ENCODE measurements at regions not wholly inside any gene's neighbourhood (a gene's known extent, or its start where the extent isn't known, plus 50 kb on each side); places are given as distances from the start of the nearest gene placed in this dataset.

DNA sequence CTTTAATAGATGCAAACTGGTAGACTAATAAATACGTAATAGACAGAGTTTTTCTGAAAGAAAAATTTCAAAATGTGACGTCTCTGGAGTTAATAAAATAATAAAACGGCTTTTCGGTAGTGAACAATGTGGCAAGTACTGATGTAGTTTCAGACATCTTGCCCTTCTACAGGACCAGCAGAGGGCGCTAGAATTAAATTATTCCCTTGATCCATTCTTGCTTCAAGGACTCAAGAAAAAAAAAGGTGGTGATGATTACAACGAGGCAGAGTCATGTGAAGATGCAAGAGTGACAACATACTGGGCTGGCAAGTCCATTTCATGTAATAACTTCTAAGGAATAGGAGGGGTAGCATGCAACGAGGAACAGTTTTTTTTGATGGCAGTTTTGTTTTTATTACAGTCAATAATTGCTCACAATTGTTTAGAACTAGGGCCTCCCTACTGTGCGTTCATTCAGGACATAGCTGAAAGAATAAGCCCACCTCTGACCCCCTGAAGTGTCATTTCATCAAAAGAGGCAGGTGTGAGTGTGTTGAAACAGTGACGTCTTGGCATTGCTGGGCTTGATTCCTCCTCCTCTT, 101.0 kb upstream of the GZMB start:
- Histone ChIP-seq H3F3A (ENCODE audit: insufficient read depth) (no peaks in the 10 kb centered on the region), H2AFZ (ENCODE audit: low read depth, low read length, severe bottlenecking) (no peak overlapping the region), H4K20me1 (ENCODE audit: low read depth, low read length) (no peaks in the 10 kb centered on the region), H3K9me2 (replicated peaks; ENCODE audit: insufficient read depth, low read length) (no peaks in the 10 kb centered on the region), H3K36me3 (ENCODE audit: low read length) (no peaks in the 10 kb centered on the region), H3K4me2 (ENCODE audit: low read depth, low read length, poor library complexity, severe bottlenecking) (no peak overlapping the region), H3K27me3 (ENCODE audit: low read length) (no peaks in the 10 kb centered on the region), H3K27ac (ENCODE audit: low read depth, low read length) (no peak overlapping the region), H3K9ac (ENCODE audit: low read length) (no peak overlapping the region), H3K4me3 (ENCODE audit: insufficient read depth, low read length, poor library complexity, severe bottlenecking) (no peak overlapping the region), H3K9me3 (ENCODE audit: insufficient read depth, low read length) (no peaks in the 10 kb centered on the region), H3K79me2 (ENCODE audit: insufficient read depth, low read length) (no peaks in the 10 kb centered on the region)
- no peak for TF ChIP-seq EZH2phosphoT487 (conservative IDR thresholded peaks at IDR 0.05; ENCODE audit: low read length)
- TF ChIP-seq, protein P1, sequence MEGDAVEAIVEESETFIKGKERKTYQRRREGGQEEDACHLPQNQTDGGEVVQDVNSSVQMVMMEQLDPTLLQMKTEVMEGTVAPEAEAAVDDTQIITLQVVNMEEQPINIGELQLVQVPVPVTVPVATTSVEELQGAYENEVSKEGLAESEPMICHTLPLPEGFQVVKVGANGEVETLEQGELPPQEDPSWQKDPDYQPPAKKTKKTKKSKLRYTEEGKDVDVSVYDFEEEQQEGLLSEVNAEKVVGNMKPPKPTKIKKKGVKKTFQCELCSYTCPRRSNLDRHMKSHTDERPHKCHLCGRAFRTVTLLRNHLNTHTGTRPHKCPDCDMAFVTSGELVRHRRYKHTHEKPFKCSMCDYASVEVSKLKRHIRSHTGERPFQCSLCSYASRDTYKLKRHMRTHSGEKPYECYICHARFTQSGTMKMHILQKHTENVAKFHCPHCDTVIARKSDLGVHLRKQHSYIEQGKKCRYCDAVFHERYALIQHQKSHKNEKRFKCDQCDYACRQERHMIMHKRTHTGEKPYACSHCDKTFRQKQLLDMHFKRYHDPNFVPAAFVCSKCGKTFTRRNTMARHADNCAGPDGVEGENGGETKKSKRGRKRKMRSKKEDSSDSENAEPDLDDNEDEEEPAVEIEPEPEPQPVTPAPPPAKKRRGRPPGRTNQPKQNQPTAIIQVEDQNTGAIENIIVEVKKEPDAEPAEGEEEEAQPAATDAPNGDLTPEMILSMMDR (IDR thresholded peaks at IDR 0.05; ENCODE audit: insufficient read depth, low read length, poor library complexity, severe bottlenecking), result peak; percentile 81

DNA sequence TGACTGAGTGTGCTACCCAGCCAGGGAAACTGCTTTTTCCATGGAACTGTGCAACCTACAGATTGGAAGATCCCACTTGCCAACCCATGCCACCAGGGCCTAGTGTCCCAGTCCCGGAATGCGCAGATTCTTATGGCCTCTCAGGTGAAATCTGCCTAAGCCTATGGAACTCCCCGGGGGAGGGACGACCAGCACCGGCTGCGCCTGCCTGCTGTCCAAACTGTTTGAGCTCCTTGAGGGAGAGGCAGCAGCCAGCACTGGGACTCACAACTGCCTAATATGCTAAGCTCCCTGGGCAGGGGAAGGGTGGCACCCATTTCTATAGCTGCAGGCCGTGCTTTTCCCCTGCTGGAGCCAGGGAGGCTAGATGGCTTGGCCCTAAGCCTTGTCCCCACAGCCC, 92.5 kb upstream of the GZMB start:
- TF ChIP-seq EZH2phosphoT487 (conservative IDR thresholded peaks at IDR 0.05; ENCODE audit: low read length), result no peak
- TF ChIP-seq, protein P1 (IDR thresholded peaks at IDR 0.05; ENCODE audit: insufficient read depth, low read length, poor library complexity, severe bottlenecking), result no peak
- Histone ChIP-seq H3K4me3 (ENCODE audit: insufficient read depth, low read length, poor library complexity, severe bottlenecking) (no peak overlapping the region), H3K9me2 (replicated peaks; ENCODE audit: insufficient read depth, low read length) (no peaks in the 10 kb centered on the region), H3K27me3 (ENCODE audit: low read length) (no peaks in the 10 kb centered on the region), H3K4me2 (ENCODE audit: low read depth, low read length, poor library complexity, severe bottlenecking) (no peak overlapping the region), H3K79me2 (ENCODE audit: insufficient read depth, low read length) (no peaks in the 10 kb centered on the region), H3K9ac (ENCODE audit: low read length) (no peak overlapping the region), H3K36me3 (ENCODE audit: low read length) (no peaks in the 10 kb centered on the region), H2AFZ (ENCODE audit: low read depth, low read length, severe bottlenecking) (no peak overlapping the region), H4K20me1 (ENCODE audit: low read depth, low read length) (no peaks in the 10 kb centered on the region), H3K27ac (ENCODE audit: low read depth, low read length) (no peak overlapping the region), H3F3A (ENCODE audit: insufficient read depth) (no peaks in the 10 kb centered on the region), H3K9me3 (ENCODE audit: insufficient read depth, low read length) (no peaks in the 10 kb centered on the region)

DNA sequence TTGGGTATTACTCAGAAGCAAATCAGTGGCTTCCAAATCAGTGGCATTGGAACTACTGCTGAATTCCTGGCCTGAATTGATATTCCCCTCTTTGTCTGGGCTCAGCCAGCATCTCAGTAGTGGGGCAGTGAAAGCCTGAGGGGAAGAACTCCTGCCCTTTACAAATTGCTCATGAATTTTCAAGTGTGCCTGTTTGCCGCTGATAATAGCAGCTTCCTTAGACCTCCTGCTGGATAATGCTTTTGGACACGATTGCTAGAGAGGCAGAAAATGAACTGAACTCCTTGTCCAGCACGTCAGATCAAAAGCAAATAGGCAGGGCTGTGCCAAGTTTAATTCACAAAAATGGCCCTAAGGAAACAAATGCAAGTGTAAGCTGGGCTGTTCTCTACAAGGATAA, 91.3 kb upstream of the GZMB start:
- no peak overlapping the region for H3K27ac ChIP-seq (ENCODE audit: low read depth, low read length)
- no peaks in the 10 kb centered on the region for H3K9me2 ChIP-seq (replicated peaks; ENCODE audit: insufficient read depth, low read length)
- no peaks in the 10 kb centered on the region for H4K20me1 ChIP-seq (ENCODE audit: low read depth, low read length)
- no peaks in the 10 kb centered on the region for H3K9me3 ChIP-seq (ENCODE audit: insufficient read depth, low read length)
- H3K4me3 ChIP-seq (ENCODE audit: insufficient read depth, low read length, poor library complexity, severe bottlenecking), result no peak overlapping the region
- no peaks in the 10 kb centered on the region for H3F3A ChIP-seq (ENCODE audit: insufficient read depth)
- TF ChIP-seq, protein P1 (IDR thresholded peaks at IDR 0.05; ENCODE audit: insufficient read depth, low read length, poor library complexity, severe bottlenecking), result no peak
- TF ChIP-seq EZH2phosphoT487 (conservative IDR thresholded peaks at IDR 0.05; ENCODE audit: low read length), result no peak
- no peaks in the 10 kb centered on the region for H3K27me3 ChIP-seq (ENCODE audit: low read length)
- H3K9ac ChIP-seq (ENCODE audit: low read length), result no peak overlapping the region
- H3K36me3 ChIP-seq (ENCODE audit: low read length), result no peaks in the 10 kb centered on the region
- H2AFZ ChIP-seq (ENCODE audit: low read depth, low read length, severe bottlenecking), result no peak overlapping the region
- no peaks in the 10 kb centered on the region for H3K79me2 ChIP-seq (ENCODE audit: insufficient read depth, low read length)
- H3K4me2 ChIP-seq (ENCODE audit: low read depth, low read length, poor library complexity, severe bottlenecking), result no peak overlapping the region
